Cardiac septum (tissue), 1 donor: ENCODE measurements at regions not wholly inside any gene's neighbourhood (a gene's known extent, or its start where the extent isn't known, plus 50 kb on each side); places are given as distances from the start of the nearest gene placed in this dataset.
"Not testable (repeated sequence)": the region's sequence is repeated elsewhere in the genome, so short reads cannot be mapped to it uniquely, and the experiment has no call there.

Experiments
- DNase-seq: peaks from one replicate; pipeline ENCODE4 v3.0.0-alpha.2; 2020; ENCODE audit warnings: low spot score
- intact Hi-C: fragments of 100-400 bp; cut with DNase I; formaldehyde crosslinking; loops from one replicate; pipeline ENCODE4 v1.14.0; 2022
- donor health status: DM: no; HTN: no; CAD: no.

GRCh38 chr1:120243867-120244266, 67.5 kb upstream of the SEC22B start:
- intact Hi-C loops, DNase-seq: not testable (repeated sequence)

DNA sequence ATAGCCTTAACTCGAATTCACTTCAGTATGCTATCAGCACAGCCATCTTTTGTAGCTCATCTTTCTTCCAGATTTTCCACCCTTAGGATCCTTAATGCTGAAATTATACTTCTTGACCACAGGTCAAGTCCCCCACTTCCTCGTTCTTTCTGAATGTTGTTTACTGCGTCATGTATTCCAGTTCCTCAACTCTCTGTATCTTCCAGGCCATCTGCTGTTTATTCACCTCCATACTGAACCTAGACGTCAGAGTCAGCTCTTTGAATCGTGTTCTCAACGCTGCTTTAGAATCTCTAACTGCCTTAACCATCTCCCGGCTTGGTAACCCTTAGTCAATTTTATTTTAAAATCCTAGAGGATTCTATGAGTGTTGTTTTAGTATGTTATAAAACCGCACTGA, 66.3 kb upstream of the SEC22B start:
- intact Hi-C loops, DNase-seq: not testable (repeated sequence)

- intact Hi-C loops, DNase-seq: not testable (repeated sequence)
Observed at GRCh38 chr1:120241868-120242267, 65.5 kb upstream of the SEC22B start.

- intact Hi-C loops, DNase-seq: not testable (repeated sequence)
Observed at GRCh38 chr1:120240181-120240580, 63.9 kb upstream of the SEC22B start.

- DNase-seq, intact Hi-C loops: not testable (repeated sequence)
Observed at GRCh38 chr1:120239351-120239750, 63.0 kb upstream of the SEC22B start.

DNA sequence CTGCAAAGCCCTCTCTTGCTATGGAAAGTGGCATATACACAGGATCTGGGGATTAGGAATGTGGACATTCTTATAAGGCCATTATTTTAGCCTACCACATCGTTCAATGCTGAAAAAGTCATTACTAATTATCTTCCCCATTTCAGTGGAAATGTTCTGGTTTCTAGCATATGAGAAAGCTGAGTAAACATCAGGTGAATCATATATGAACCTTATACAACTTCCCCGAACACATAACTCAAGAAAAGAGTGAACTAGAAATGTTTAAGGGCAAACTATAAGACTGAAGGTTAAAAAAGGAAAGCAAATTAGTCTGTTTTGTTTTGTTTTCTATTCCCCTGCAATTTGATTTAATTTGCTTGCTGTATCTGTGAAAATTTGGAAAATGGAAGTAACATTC, 62.5 kb upstream of the SEC22B start:
- DNase-seq, intact Hi-C loops: not testable (repeated sequence)

- DNase-seq, intact Hi-C loops: not testable (repeated sequence)
Observed at GRCh38 chr1:120233661-120234018, 57.3 kb upstream of the SEC22B start.

DNA sequence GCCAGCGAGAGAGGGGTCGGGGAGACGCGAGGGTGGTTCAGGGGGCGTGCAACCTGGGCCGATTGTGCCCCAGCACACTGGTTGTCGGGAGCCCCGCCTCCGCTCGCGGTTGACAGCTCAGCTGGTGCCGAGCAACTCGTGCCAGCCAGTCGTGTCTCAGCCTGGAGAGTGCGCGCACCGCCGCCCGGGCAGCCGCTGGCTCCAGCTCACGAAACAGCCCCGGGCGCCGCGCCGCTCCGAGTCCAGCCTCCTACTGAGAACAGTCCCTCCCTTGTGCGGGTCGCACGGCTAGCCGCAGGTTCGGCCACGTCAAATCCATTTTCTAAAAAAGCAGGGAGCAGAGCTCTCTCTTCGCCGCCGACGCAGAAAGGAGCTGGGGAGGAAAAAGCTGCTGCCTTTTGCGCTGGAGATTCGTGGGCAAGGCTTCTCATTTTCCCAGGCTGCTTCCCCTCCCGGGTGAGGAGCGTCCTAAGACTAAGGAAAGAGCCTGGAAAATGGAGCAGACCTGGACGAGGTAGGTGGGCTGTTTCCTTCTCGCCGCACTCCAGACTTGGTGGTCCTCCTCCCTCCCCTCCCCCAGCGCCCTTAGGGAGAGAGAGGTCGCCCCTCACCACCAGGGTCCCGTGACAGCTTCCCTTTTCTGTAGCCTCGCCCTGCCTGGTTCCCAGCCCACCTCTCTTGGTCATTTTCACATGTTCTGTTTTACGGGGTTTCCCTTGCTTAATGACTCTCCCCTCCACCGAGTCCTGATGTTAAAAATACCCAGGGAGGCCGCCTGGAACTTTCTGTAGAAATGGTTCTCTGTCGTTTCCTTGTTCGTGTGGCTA, 56.7 kb upstream of the SEC22B start:
- intact Hi-C loops, DNase-seq: not testable (repeated sequence)

GRCh38 chr1:120229835-120230234, 53.5 kb upstream of the SEC22B start:
- DNase-seq, intact Hi-C loops: not testable (repeated sequence)
